HG02852 (cell line): ENCODE measurements at regions not wholly inside any gene's neighbourhood (a gene's known extent, or its start where the extent isn't known, plus 50 kb on each side); places are given as distances from the start of the nearest gene placed in this dataset.

ENCODE experiments used
- ATAC-seq: cut with Tn5 transposase; IDR thresholded peaks from one replicate; pipeline ENCODE4 v1.9.1; 2021; ENCODE audit warnings: mild to moderate bottlenecking, moderate library complexity; ENCODE audit not compliant: unreplicated experiment

DNA sequence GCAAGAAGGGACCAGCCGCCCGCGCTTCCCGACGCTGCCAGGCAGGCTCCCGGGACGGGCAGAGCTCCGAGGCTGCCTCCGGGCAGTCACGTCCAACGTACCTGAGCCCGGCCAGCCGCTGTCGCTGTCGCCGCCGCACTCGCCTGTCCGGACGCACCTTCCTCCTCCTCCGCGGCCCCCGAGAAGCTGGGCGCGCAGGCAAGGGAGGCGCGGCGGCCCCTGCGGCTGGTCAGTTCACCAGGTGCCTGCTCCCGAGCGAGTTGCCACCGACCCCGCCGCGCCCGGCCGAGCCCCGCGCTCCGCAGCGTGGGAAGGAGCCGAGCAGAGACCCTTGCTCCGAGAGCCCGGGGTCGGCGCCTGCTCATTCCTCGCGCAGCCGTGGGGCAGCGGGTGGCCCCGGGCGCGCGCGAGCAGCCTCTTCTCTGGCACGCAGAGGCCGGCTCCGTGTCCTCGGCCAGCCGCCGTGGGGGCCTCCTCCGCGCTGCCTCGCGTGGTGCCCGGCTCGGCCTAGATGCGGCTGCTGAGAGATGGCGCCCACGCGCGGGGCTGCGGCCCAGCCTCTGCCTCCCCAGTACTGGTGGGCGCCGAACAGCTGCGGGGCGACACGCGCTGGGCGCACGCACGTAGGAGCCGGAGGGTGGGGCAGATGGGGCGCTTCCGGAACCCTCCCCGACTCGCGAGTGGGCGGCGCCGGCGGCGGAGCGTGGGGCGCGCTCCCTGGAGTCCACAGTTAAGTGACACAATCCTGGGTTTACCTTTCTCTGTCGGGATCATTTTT is 419.4 kb downstream of the UQCRFS1 start:
- ATAC-seq, result no peak

- ATAC-seq, result no peak
Observed at GRCh38 chr19:28785971-28786370, 427.0 kb downstream of the UQCRFS1 start.

DNA sequence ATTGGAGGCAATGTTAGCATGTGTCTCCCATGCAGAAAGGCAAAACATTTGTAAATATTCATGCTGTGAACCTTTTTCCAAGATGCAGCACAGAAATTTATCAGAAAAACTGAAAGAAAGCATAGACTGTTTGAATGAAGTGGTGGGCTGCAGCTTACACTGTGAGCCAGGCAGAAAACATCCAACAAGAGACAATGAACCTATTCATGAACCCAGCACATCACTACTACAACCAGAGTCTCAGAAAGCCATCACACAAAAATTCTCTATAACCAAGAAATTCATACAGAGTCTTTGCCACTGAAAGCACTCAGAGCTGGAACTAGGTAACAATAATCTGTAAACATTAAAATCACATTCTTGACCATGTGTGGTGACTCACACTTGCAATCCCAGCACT is 448.9 kb downstream of the UQCRFS1 start:
- no peak for ATAC-seq

DNA sequence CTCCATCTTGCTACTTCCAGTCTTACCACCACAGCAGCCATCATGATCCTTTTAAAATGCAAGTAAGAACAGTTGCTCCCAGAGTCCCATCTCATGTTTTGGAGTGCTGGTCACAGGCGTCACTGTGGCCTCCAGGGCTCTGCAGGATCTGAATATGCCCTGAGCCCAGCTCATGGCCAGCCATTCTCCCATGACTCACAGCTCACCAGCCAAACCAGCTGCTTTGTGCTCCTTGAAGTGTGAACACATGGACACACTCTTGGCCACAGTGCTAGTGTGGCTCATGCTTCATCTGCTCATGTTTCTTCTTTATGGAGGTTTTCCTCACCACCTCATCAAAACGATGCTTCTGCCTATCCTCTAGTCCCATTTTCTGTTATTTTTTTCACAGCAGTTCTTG is 466.5 kb downstream of the UQCRFS1 start:
- ATAC-seq, result no peak

- no peak for ATAC-seq
Observed at GRCh38 chr19:28744943-28745342, 468.0 kb downstream of the UQCRFS1 start.

DNA sequence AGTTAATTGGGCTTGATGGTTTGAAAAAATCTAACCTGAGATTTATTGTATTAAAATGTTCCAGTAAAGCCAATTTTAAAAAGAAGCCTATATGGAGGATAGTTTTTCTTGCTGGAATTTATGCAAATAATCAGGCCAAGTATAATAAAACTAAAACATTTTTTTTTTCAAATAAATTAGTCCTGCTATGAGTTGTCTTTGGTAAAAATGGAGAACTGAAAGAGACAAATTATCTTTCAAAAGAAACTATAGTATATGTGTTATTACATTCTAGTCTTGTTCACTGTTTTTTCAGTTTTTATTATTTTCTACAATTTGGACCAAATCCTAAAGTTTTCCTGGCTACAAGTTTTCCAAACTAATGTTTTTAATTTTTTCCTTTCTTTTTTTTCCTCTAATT is 468.9 kb downstream of the UQCRFS1 start:
- ATAC-seq, result no peak

DNA sequence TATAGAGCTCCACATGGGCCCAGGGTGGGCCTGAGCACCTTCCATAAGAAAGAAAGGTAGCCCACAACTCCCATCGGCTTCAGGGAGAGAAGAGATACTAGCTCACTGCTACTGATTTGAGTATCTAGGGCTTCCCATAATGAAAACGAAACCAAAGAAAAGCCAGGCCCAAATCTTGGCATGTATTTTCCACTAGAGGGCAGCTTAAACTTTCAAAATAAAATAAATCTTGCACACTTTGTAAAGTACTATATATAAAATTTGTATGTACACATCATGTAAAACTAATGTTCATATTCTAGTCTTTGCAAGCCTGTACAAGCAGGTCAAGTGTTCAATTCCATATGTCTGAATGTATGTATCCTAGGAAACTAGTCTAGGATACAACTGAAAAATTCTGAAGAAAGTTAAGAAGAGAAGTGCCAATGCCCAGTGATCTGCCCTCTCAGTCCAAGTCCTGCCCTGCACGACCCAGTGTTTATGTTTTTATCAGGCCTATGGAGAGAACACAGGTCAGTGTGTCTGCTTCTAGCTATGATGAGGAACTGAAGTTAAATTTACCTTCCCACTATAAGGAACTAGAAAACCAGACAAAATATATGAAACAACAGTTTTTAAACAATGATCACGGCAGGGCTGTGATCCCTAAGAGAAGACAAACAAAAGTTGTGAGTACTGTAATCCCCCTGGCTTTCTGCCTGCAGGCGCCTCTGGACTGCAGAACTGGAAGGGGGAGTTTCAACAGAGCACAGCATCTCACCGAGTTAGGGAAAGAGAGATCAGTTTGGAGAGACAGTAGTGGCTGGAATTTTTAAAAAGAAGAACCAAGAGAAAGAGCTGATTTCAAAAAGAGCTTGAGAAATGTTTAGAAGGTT is 475.7 kb downstream of the UQCRFS1 start:
- ATAC-seq, result no peak

GRCh38 chr19:28736528-28736927 is 476.4 kb downstream of the UQCRFS1 start:
- no peak for ATAC-seq

- ATAC-seq, result no peak
Observed at GRCh38 chr19:28731577-28731976, 481.4 kb downstream of the UQCRFS1 start.

DNA sequence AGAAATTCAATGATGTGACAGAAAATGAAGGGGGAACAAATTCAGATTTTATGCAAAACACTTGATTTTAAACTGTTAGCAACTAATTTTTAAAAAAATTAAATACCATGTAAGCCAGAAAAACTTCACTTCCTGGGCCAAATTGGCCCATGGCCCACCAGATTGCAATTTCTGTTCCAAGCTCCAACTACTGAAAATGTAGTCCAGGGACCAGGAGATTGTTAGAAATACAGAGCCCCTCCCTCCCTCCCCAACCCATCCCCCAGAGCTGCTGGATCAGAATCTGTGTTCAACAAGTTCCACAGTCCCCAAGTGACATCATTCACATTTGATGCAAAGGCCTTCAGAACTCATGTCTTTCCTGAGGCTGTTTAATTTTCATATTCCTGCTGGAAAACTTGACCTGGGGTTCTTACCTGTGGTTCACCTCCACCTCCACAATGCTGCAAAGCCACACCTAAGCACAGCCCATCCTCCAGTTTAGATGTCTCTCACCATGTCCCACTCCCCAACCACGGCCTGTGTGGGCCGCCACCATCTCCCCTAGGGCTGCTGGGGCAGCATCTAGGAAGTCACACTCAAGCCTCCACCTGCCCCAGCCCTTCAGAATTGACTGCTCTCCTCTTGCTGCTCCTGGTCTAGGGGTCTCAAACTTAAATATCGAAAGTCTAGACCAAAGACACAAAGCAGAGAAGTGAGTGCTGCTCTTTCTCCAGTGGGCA is 482.0 kb downstream of the UQCRFS1 start:
- no peak for ATAC-seq

DNA sequence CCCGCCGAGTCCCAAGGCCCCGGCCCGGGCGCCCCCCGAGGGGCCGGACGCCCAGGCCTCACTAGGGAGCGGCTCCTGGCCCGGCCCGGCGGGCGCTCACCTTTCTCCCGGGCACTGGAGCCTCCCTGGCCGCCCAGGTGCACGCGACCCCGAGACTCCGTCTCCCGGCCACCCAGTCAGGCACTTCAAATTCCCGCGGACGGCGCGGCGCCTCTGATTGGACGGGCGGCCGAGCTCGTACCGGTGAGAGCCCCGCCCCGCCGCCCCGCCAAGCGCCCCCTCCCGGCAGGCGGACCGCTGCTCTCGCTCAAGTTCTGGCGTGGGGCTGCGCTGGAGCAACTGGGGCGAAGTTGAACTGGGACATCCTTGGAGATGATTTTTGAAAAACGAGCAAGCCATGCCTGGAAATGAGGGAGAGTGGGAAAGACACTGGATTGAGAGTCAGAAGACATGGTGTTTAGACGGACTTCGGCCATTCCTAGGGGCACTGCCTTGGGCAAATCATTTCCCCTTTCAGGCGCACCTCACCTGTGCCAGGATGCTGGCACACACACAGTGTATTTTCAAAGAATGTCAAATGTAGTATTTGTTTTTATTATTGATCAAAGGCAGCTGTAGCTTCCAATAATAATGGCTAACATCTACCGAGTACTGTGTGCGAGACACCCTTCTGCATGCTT is 485.3 kb downstream of the UQCRFS1 start:
- no peak for ATAC-seq

DNA sequence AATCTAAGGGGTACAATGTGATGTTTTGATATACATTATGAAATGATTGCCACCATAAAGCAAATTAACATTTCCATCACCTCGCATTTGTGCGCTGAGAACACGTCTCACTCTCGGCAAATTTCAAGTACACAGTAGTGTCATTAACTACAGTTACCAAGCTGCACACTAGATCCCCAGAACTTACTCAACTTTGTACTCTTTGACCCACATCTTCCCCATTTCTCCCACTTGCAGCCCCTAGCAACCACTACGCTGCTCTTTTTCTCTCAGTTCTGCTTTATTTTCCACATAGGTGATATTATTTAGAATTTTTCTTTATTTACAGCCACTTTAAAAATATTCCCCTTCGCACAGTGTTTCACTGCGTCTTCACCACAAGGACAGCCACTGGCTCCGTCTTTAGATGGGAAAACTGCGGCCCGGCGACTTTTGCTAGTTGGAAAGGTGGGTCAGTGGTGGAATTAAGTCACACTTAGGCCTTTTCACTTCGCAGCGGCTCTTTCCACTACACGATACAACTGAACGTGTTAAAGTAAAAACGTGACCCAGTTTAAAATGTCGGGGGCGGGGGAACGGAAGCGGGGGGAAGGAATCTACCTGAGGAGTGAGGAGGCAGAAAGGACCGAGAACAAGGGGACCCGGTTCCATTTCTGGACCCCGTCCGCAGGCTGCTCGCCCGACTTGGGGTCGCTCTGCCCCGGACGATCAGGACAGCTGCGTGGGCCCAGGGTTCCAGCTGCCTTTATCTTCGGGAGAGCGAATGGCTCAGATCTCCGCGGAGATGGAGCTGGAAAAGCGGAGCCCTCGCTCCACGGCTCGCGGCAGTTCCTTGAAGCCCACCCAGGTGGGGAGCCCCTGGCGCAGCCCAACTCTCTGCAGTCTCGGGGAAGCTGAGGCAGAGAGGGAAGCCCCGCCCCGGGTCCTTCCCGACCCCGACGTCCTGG is 486.1 kb downstream of the UQCRFS1 start:
- ATAC-seq, result no peak

GRCh38 chr19:28718909-28719308 is 494.0 kb downstream of the UQCRFS1 start:
- no peak for ATAC-seq

GRCh38 chr19:28715157-28715556 is 497.8 kb downstream of the UQCRFS1 start:
- ATAC-seq, result no peak

- ATAC-seq, result no peak
Observed at GRCh38 chr19:28711411-28711810, 501.5 kb downstream of the UQCRFS1 start.

- no peak for ATAC-seq
Observed at GRCh38 chr19:28710278-28710677, 502.7 kb downstream of the UQCRFS1 start.

- no peak for ATAC-seq
Observed at GRCh38 chr19:28706693-28707092, 506.3 kb downstream of the UQCRFS1 start.

DNA sequence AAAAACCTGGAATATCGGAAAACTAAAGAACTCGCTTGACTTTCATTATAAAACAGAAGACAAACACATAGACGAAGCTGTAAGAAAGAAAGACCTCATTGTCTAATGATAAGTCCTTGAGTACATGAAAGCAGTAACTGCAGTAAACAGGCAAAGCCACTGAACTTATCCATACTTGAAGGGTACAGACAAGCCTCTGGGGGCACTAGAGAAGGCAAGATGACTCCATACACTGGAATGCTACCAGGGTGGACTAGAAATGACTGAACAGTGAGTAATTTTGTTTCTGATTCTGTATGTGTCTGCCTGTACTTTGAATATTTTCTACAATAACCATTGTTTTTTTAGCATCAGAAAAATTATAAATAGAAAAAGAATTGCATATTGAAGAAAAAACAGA is 507.9 kb downstream of the UQCRFS1 start:
- no peak for ATAC-seq

DNA sequence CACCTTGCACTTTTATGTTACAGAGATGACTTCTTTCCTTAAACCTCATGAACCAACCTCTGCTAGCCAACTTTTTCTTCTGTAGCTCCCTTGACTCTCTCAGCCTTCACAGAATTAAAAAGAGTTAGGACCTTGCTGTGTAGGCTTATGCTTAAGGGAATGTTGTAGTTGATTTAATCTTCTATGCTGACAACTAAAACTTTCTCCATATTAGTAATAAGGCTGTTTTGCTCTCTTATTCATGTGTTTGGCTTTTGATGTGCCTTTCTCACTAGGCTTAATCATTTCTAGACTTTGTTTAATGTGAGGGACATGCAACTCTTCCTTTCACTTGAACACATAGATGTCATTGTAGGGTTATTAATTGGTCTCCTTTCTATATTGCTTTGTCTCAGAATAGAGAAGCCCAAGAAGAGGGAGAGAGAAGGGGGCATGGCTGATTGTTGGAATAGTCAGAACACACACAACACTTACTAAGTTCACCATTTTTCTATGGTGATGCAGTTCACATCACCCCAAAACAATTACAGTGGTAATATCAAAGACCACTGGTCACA is 509.5 kb downstream of the UQCRFS1 start:
- no peak for ATAC-seq

DNA sequence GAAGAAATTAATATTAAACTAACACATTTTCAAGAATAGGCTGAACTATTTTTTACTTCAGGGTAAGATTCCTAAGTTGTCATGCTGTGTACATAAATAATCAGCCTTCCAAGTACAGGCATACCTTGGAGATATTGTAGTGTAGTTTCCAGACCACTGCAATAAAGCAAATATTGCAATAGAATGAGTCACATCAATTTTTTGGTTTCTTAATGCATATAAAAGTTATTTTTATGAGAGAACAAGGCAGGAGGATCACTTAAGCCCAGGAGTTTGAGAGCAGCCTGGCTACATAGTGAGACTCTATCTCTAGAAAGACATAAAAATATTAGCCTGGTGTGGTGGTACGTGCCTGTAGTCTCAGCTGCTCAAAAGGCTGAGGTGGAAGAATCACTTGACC is 511.5 kb downstream of the UQCRFS1 start:
- ATAC-seq, result no peak
